GM12891 (cell line): ENCODE measurements at regions not wholly inside any gene's neighbourhood (a gene's known extent, or its start where the extent isn't known, plus 50 kb on each side); places are given as distances from the start of the nearest gene placed in this dataset.
A peak's percentile ranks its signal among the peaks of the same experiment; 100 is the strongest.

Experiments
- PAX5 ChIP-seq: IDR thresholded peaks from 2 replicates; pipeline ENCODE4 v1.6.1; 2011; ENCODE audit warnings: low read length, moderate library complexity, mild to moderate bottlenecking; ENCODE audit not compliant: insufficient read depth, severe bottlenecking
- POLR2A ChIP-seq: IDR thresholded peaks from 2 replicates; pipeline ENCODE4 v1.6.1; 2011; ENCODE audit warnings: low read depth, low read length, control low read depth
- POLR2AphosphoS5 ChIP-seq: IDR thresholded peaks from 2 replicates; pipeline ENCODE4 v1.6.1; 2011; ENCODE audit warnings: low read depth, low read length, control low read depth
- POU2F2 ChIP-seq: IDR thresholded peaks from 2 replicates; pipeline ENCODE4 v1.6.1; 2011; ENCODE audit warnings: low read depth, mild to moderate bottlenecking, control low read depth, low read length, moderate library complexity
- SPI1 ChIP-seq: IDR thresholded peaks from 2 replicates; pipeline ENCODE4 v1.6.1; 2011; ENCODE audit warnings: low read depth, low read length, control low read depth
- TAF1 ChIP-seq: IDR thresholded peaks from 2 replicates; pipeline ENCODE4 v1.6.1; 2011; ENCODE audit warnings: low read depth, low read length, control low read depth

DNA sequence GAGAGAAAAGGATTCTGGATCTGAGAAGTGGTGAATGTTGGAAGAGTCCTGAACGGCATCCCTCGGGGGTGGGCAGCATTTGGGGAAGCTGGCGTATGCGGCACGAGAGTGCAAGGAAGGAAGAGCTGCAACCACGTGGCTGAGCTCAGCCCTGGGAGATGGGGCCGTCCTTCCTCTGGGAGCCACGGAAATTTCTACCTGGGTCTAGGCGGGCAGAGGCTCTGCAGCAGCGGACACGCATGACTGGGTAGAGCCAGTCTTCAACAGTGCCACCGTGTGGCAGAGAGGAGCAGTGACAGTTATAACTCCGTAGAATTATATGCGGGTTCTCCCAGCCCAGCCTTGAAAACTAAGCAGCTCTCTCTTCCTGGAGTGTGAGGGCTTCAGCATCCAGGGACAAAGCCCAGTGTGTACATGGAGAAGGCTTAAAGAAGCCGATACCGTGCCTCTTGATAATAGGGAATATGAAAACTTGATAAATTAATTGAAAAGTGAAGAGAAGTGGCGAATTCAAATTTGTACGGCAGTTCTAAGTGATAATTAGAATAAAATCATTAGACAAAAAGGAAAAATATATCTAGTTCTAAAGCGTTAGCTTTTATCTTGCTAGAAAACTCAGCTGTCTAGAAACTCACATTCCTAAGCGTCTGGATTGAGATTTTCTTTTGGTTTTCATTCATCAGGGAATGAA is 82.9 kb upstream of the STXBP6 start:
- TF ChIP-seq POLR2A (no peak), POLR2AphosphoS5 (no peak), TAF1 (no peak), SPI1 (no peak), POU2F2 (no peak), PAX5 (peak; percentile 100)
